ENCODE measurements at regions not wholly inside any gene's neighbourhood (a gene's known extent, or its start where the extent isn't known, plus 50 kb on each side); places are given as distances from the start of the nearest gene placed in this dataset.

- TF ChIP-seq POLR2A (IDR thresholded peaks at IDR 0.05; ENCODE audit: low read length) (no peak), GATA1 (IDR thresholded peaks at IDR 0.05; ENCODE audit: low read depth, low read length) (no peak)
Observed at GRCh38 chr19:56960959-56961543, 120.5 kb upstream of the PEG3 start.

Data from erythroblast (primary cell).